ENCODE measurements at regions not wholly inside any gene's neighbourhood (a gene's known extent, or its start where the extent isn't known, plus 50 kb on each side); places are given as distances from the start of the nearest gene placed in this dataset.

GRCh38 chr3:25151281-25151902 is 276.7 kb upstream of the RARB start:
- Histone ChIP-seq H3K36me3 (ENCODE audit: control insufficient read depth, insufficient read depth, low read length) (no peaks in the 10 kb centered on the region), H3K27ac (ENCODE audit: low read depth, low read length) (no peak overlapping the region), H3K4me3 (ENCODE audit: low read depth, low read length) (no peak overlapping the region), H3K4me1 (ENCODE audit: control insufficient read depth, insufficient read depth, low read length) (peaks cover 32% of the 10 kb centered on the region), H3K27me3 (ENCODE audit: control insufficient read depth, insufficient read depth, low read length) (no peaks in the 10 kb centered on the region), H3K9me3 (ENCODE audit: control insufficient read depth, insufficient read depth, low read length) (no peaks in the 10 kb centered on the region), H3K9ac (ENCODE audit: low read depth, low read length) (no peak overlapping the region)

GRCh38 chr3:25151903-25152295 is 276.2 kb upstream of the RARB start:
- Histone ChIP-seq H3K4me1 (ENCODE audit: control insufficient read depth, insufficient read depth, low read length) (peaks cover 38% of the 10 kb centered on the region), H3K4me3 (ENCODE audit: low read depth, low read length) (no peak overlapping the region), H3K27ac (ENCODE audit: low read depth, low read length) (no peak overlapping the region), H3K9ac (ENCODE audit: low read depth, low read length) (no peak overlapping the region), H3K9me3 (ENCODE audit: control insufficient read depth, insufficient read depth, low read length) (no peaks in the 10 kb centered on the region), H3K36me3 (ENCODE audit: control insufficient read depth, insufficient read depth, low read length) (no peaks in the 10 kb centered on the region), H3K27me3 (ENCODE audit: control insufficient read depth, insufficient read depth, low read length) (no peaks in the 10 kb centered on the region)

- Histone ChIP-seq H3K27me3 (ENCODE audit: control insufficient read depth, insufficient read depth, low read length) (no peaks in the 10 kb centered on the region), H3K9me3 (ENCODE audit: control insufficient read depth, insufficient read depth, low read length) (no peaks in the 10 kb centered on the region), H3K4me1 (ENCODE audit: control insufficient read depth, insufficient read depth, low read length) (peaks cover 49% of the 10 kb centered on the region), H3K27ac (ENCODE audit: low read depth, low read length) (no peak overlapping the region), H3K9ac (ENCODE audit: low read depth, low read length) (no peak overlapping the region), H3K4me3 (ENCODE audit: low read depth, low read length) (no peak overlapping the region), H3K36me3 (ENCODE audit: control insufficient read depth, insufficient read depth, low read length) (no peaks in the 10 kb centered on the region)
Observed at GRCh38 chr3:25153136-25153535, 274.9 kb upstream of the RARB start.

GRCh38 chr3:25153561-25153960 is 274.5 kb upstream of the RARB start:
- H3K4me1 ChIP-seq (ENCODE audit: control insufficient read depth, insufficient read depth, low read length), result peaks cover 51% of the 10 kb centered on the region
- no peak overlapping the region for H3K27ac ChIP-seq (ENCODE audit: low read depth, low read length)
- H3K4me3 ChIP-seq (ENCODE audit: low read depth, low read length), result no peak overlapping the region
- no peaks in the 10 kb centered on the region for H3K9me3 ChIP-seq (ENCODE audit: control insufficient read depth, insufficient read depth, low read length)
- no peaks in the 10 kb centered on the region for H3K36me3 ChIP-seq (ENCODE audit: control insufficient read depth, insufficient read depth, low read length)
- H3K9ac ChIP-seq (ENCODE audit: low read depth, low read length), result no peak overlapping the region
- no peaks in the 10 kb centered on the region for H3K27me3 ChIP-seq (ENCODE audit: control insufficient read depth, insufficient read depth, low read length)

GRCh38 chr3:25155652-25156471 is 272.2 kb upstream of the RARB start:
- H3K9me3 ChIP-seq (ENCODE audit: control insufficient read depth, insufficient read depth, low read length), result no peaks in the 10 kb centered on the region
- peak overlapping the region; percentile 36 for H3K4me3 ChIP-seq (ENCODE audit: low read depth, low read length)
- H3K4me1 ChIP-seq (ENCODE audit: control insufficient read depth, insufficient read depth, low read length), result peaks cover 51% of the 10 kb centered on the region
- peak overlapping the region; percentile 57 for H3K9ac ChIP-seq (ENCODE audit: low read depth, low read length)
- peak overlapping the region; percentile 96 for H3K27ac ChIP-seq (ENCODE audit: low read depth, low read length)
- no peaks in the 10 kb centered on the region for H3K36me3 ChIP-seq (ENCODE audit: control insufficient read depth, insufficient read depth, low read length)
- no peaks in the 10 kb centered on the region for H3K27me3 ChIP-seq (ENCODE audit: control insufficient read depth, insufficient read depth, low read length)

GRCh38 chr3:25156626-25157025 is 271.4 kb upstream of the RARB start:
- Histone ChIP-seq H3K27ac (ENCODE audit: low read depth, low read length) (peak overlapping the region; percentile 96), H3K36me3 (ENCODE audit: control insufficient read depth, insufficient read depth, low read length) (no peaks in the 10 kb centered on the region)

GRCh38 chr3:25165306-25165705 is 262.8 kb upstream of the RARB start:
- Histone ChIP-seq H3K4me1 (ENCODE audit: control insufficient read depth, insufficient read depth, low read length) (0 out of 2 replicates have a peak, but pooled peaks cover 4% of the 10 kb centered on the region), H3K9me3 (ENCODE audit: control insufficient read depth, insufficient read depth, low read length) (peaks cover 7% of the 10 kb centered on the region; the same call in 1 of the 2 replicates), H3K27me3 (ENCODE audit: control insufficient read depth, insufficient read depth, low read length) (no peaks in the 10 kb centered on the region), H3K27ac (ENCODE audit: low read depth, low read length) (no peak overlapping the region), H3K36me3 (ENCODE audit: control insufficient read depth, insufficient read depth, low read length) (no peaks in the 10 kb centered on the region), H3K4me3 (ENCODE audit: low read depth, low read length) (no peak overlapping the region), H3K9ac (ENCODE audit: low read depth, low read length) (no peak overlapping the region)

More at GRCh38 chr3:25156626-25157025, 271.4 kb upstream of the RARB start:
- H3K4me3 ChIP-seq (ENCODE audit: low read depth, low read length), result peak overlapping the region; percentile 12; the same call in 1 of the 2 replicates
- H3K9ac ChIP-seq (ENCODE audit: low read depth, low read length), result peak overlapping the region; percentile 55
- no peaks in the 10 kb centered on the region for H3K9me3 ChIP-seq (ENCODE audit: control insufficient read depth, insufficient read depth, low read length)
- peaks cover 48% of the 10 kb centered on the region for H3K4me1 ChIP-seq (ENCODE audit: control insufficient read depth, insufficient read depth, low read length)
- no peaks in the 10 kb centered on the region for H3K27me3 ChIP-seq (ENCODE audit: control insufficient read depth, insufficient read depth, low read length)

- peaks cover 11% of the 10 kb centered on the region for H3K4me1 ChIP-seq (ENCODE audit: control insufficient read depth, insufficient read depth, low read length)
- H3K4me3 ChIP-seq (ENCODE audit: low read depth, low read length), result no peak overlapping the region
- no peak overlapping the region for H3K9ac ChIP-seq (ENCODE audit: low read depth, low read length)
- H3K36me3 ChIP-seq (ENCODE audit: control insufficient read depth, insufficient read depth, low read length), result no peaks in the 10 kb centered on the region
- H3K9me3 ChIP-seq (ENCODE audit: control insufficient read depth, insufficient read depth, low read length), result peaks cover 7% of the 10 kb centered on the region; the same call in 1 of the 2 replicates
- H3K27ac ChIP-seq (ENCODE audit: low read depth, low read length), result no peak overlapping the region
- no peaks in the 10 kb centered on the region for H3K27me3 ChIP-seq (ENCODE audit: control insufficient read depth, insufficient read depth, low read length)
Observed at GRCh38 chr3:25166016-25166415, 262.0 kb upstream of the RARB start.

GRCh38 chr3:25169151-25169550 is 258.9 kb upstream of the RARB start:
- H3K9ac ChIP-seq (ENCODE audit: low read depth, low read length), result no peak overlapping the region
- no peaks in the 10 kb centered on the region for H3K27me3 ChIP-seq (ENCODE audit: control insufficient read depth, insufficient read depth, low read length)
- H3K4me1 ChIP-seq (ENCODE audit: control insufficient read depth, insufficient read depth, low read length), result peaks cover 30% of the 10 kb centered on the region
- no peak overlapping the region for H3K27ac ChIP-seq (ENCODE audit: low read depth, low read length)
- H3K4me3 ChIP-seq (ENCODE audit: low read depth, low read length), result no peak overlapping the region
- no peaks in the 10 kb centered on the region for H3K36me3 ChIP-seq (ENCODE audit: control insufficient read depth, insufficient read depth, low read length)
- peaks cover 7% of the 10 kb centered on the region; the same call in 1 of the 2 replicates for H3K9me3 ChIP-seq (ENCODE audit: control insufficient read depth, insufficient read depth, low read length)

- H3K4me1 ChIP-seq (ENCODE audit: control insufficient read depth, insufficient read depth, low read length), result peaks cover 31% of the 10 kb centered on the region
- H3K4me3 ChIP-seq (ENCODE audit: low read depth, low read length), result no peak overlapping the region
- no peaks in the 10 kb centered on the region for H3K36me3 ChIP-seq (ENCODE audit: control insufficient read depth, insufficient read depth, low read length)
- H3K9me3 ChIP-seq (ENCODE audit: control insufficient read depth, insufficient read depth, low read length), result peaks cover 7% of the 10 kb centered on the region; the same call in 1 of the 2 replicates
- no peak overlapping the region for H3K27ac ChIP-seq (ENCODE audit: low read depth, low read length)
- H3K9ac ChIP-seq (ENCODE audit: low read depth, low read length), result no peak overlapping the region
- H3K27me3 ChIP-seq (ENCODE audit: control insufficient read depth, insufficient read depth, low read length), result no peaks in the 10 kb centered on the region
Observed at GRCh38 chr3:25170021-25170420, 258.0 kb upstream of the RARB start.
